Right lobe of liver (tissue), 4 donors: ENCODE measurements at regions not wholly inside any gene's neighbourhood (a gene's known extent, or its start where the extent isn't known, plus 50 kb on each side); places are given as distances from the start of the nearest gene placed in this dataset.

Experiments used
- CTCF ChIP-seq, 4 donors: fragments of 200-600 bp in 3 of 4; fragments of 450-650 bp in 1 of 4; IDR thresholded peaks; one replicate each; pipeline versions ENCODE4 v1.5.1 to v1.8.0; 2016 to 2022; ENCODE audit warnings: antibody characterized with exemption in 4 of 4, mild to moderate bottlenecking in 2 of 4
- POLR2A ChIP-seq: fragments of 450-650 bp; IDR thresholded peaks from one replicate; pipeline ENCODE4 v1.6.1; 2017; ENCODE audit warnings: antibody characterized with exemption, mild to moderate bottlenecking
- donor health status: DM: no; HTN: no; CAD: no.
- donor health status: DM: no; HTN: no; CAD: no.
- donor health status: DM: no; HTN: yes; CAD: no.

DNA sequence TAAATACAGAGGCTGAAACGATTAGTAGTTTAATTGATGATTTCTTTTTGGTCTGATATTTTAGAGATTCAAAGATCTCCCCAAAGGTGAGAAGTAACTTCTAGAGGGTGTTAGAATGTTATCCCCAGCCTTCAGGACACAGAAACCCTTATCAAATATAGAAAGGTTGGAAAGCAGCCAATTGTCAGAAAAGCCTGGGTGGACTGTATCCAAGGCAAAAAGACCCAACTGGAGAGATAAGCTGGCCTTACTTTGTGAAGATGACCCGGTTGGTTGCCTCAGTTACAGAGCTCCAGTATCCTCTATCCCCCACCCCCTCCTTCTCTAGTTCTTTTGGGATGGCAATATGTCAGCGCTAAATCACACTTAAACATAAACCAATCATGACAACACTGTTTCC is 75.7 kb downstream of the GCNT4 start:
- no peak for TF ChIP-seq CTCF (IDR thresholded peaks at IDR 0.05)
- no peak for TF ChIP-seq POLR2A
